CD4-positive, alpha-beta memory T cell (primary cell): ENCODE measurements at regions not wholly inside any gene's neighbourhood (a gene's known extent, or its start where the extent isn't known, plus 50 kb on each side); places are given as distances from the start of the nearest gene placed in this dataset.

Experiments
- CTCF ChIA-PET: fragments of 350-600 bp; sonication (Branson Sonifier 250); formaldehyde crosslinking; loops from one replicate; lab custom pipeline; 2021; ENCODE audit warnings: inconsistent platforms; ENCODE audit not compliant: partially characterized antibody; lab: Charles Lee
- POLR2A ChIA-PET: fragments of 350-600 bp; sonication (Branson Sonifier 250); formaldehyde crosslinking; loops from one replicate; lab custom pipeline; 2021; ENCODE audit not compliant: partially characterized antibody; lab: Charles Lee
- DNase-seq, 5 donors: peaks; one replicate each; pipeline versions ENCODE4 v3.0.0 to v3.0.0-alpha.2; 2020 to 2022; ENCODE audit warnings: mixed read lengths in 1 of 5
- H3K27ac ChIP-seq: one replicate; pipeline ENCODE4 v1.7.0; 2013; ENCODE audit warnings: low read depth, low read length
- H3K27me3 ChIP-seq: 2 replicates; pipeline ENCODE4 v1.7.0; 2013; ENCODE audit warnings: mild to moderate bottlenecking, low read length, moderate library complexity; ENCODE audit not compliant: insufficient read depth
- H3K36me3 ChIP-seq: 2 replicates; pipeline ENCODE4 v1.7.0; 2013; ENCODE audit warnings: mild to moderate bottlenecking, low read length, moderate library complexity; ENCODE audit not compliant: insufficient read depth
- H3K4me1 ChIP-seq: 2 replicates; pipeline ENCODE4 v1.7.0; 2013; ENCODE audit warnings: mild to moderate bottlenecking, low read length, moderate library complexity; ENCODE audit not compliant: insufficient read depth
- H3K4me3 ChIP-seq, 2 donors: one replicate each; pipeline ENCODE4 v1.7.0; 2013; ENCODE audit warnings: low read length in 2 of 2, mild to moderate bottlenecking in 1 of 2
- H3K9me3 ChIP-seq, 2 donors: one replicate each; pipeline ENCODE4 v1.7.0; 2013; ENCODE audit warnings: low read length in 2 of 2, control low read depth in 1 of 2; ENCODE audit not compliant: control insufficient read depth in 1 of 2
- H3K27ac Mint-ChIP-seq, 7 donors: one replicate each; pipeline ENCODE4 v1.8.0; 2020 to 2021; ENCODE audit warnings: mixed read lengths in 7 of 7, mild to moderate bottlenecking in 6 of 7, inconsistent platforms in 3 of 7, moderate library complexity in 3 of 7
- H3K27me3 Mint-ChIP-seq, 2 donors: one replicate each; pipeline ENCODE4 v1.8.0; 2020 to 2021; ENCODE audit warnings: mixed read lengths in 2 of 2
- H3K36me3 Mint-ChIP-seq, 2 donors: one replicate each; pipeline ENCODE4 v1.8.0; 2020 to 2021; ENCODE audit warnings: mixed read lengths in 2 of 2, inconsistent platforms in 1 of 2, mild to moderate bottlenecking in 1 of 2
- H3K4me1 Mint-ChIP-seq, 4 donors: one replicate each; pipeline ENCODE4 v1.8.0; 2020 to 2021; ENCODE audit warnings: mixed read lengths in 4 of 4, mild to moderate bottlenecking in 1 of 4
- H3K4me3 Mint-ChIP-seq, 8 donors: one replicate each; pipeline ENCODE4 v1.8.0; 2020 to 2021; ENCODE audit warnings: mixed read lengths in 8 of 8, mild to moderate bottlenecking in 7 of 8, moderate library complexity in 6 of 8, inconsistent platforms in 3 of 8
- H3K9me3 Mint-ChIP-seq, 8 donors: one replicate each; pipeline ENCODE4 v1.8.0; 2020 to 2021; ENCODE audit warnings: mixed read lengths in 8 of 8, mild to moderate bottlenecking in 5 of 8, inconsistent platforms in 3 of 8, moderate library complexity in 1 of 8
- intact Hi-C: fragments of 100-400 bp; cut with micrococcal nuclease; formaldehyde crosslinking; loops from one replicate; pipeline ENCODE4 v1.15.1; 2023

GRCh38 chr6:1080453-1081337, 231.2 kb upstream of the FOXQ1 start:
- POLR2A ChIA-PET: no interaction called here
- H3K9me3 ChIP-seq: no peaks in the 10 kb centered on the region
- no peaks in the 10 kb centered on the region for H3K36me3 ChIP-seq
- H3K27ac ChIP-seq: no peak overlapping the region
- Mint-ChIP-seq H3K4me3 (no peak overlapping the region), H3K27ac (no peak overlapping the region), H3K27me3 (peaks cover 1 to 7% of the 10 kb centered on the region in 2 donors), H3K36me3 (no peaks in the 10 kb centered on the region), H3K4me1 (no peaks in the 10 kb centered on the region), H3K9me3 (no peaks in the 10 kb centered on the region)
- intact Hi-C loops: no loop called here
- DNase-seq: no peak
- CTCF ChIA-PET: no interaction called here
- no peaks in the 10 kb centered on the region for H3K27me3 ChIP-seq
- no peaks in the 10 kb centered on the region for H3K4me1 ChIP-seq
- no peak overlapping the region for H3K4me3 ChIP-seq

DNA sequence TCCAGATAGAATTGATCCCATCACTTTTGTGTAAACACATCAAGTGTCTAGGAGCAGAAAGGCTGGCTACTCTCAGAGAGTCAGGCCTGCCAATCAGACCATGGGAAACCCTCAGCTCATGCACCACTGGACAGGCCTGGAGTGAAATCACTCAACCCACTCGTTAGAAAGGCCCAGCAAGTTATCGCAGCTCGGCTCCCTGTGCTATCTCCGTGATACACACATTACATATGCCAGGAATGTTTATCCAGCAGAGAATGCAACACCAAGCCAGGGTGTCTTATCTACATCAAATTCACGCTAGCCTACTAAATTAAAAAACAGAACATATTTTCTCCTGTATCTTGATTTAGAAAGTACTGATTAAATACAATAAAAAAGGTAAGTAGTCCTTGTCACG, 232.4 kb upstream of the FOXQ1 start:
- intact Hi-C loops: no loop called here
- Histone ChIP-seq H3K36me3 (no peaks in the 10 kb centered on the region), H3K4me3 (no peak overlapping the region), H3K27ac (no peak overlapping the region), H3K27me3 (no peaks in the 10 kb centered on the region), H3K9me3 (no peaks in the 10 kb centered on the region), H3K4me1 (no peaks in the 10 kb centered on the region)
- peaks cover 1 to 6% of the 10 kb centered on the region in 2 donors for H3K27me3 Mint-ChIP-seq
- no peaks in the 10 kb centered on the region for H3K36me3 Mint-ChIP-seq
- POLR2A ChIA-PET: no interaction called here
- H3K27ac Mint-ChIP-seq: no peak overlapping the region
- H3K4me1 Mint-ChIP-seq: no peaks in the 10 kb centered on the region
- no peak for DNase-seq
- H3K9me3 Mint-ChIP-seq: no peaks in the 10 kb centered on the region
- CTCF ChIA-PET: no interaction called here
- no peak overlapping the region for H3K4me3 Mint-ChIP-seq

- no peaks in the 10 kb centered on the region for H3K27me3 ChIP-seq
- ChIA-PET POLR2A (no interaction called here), CTCF (no interaction called here)
- no peak overlapping the region for H3K4me3 ChIP-seq
- intact Hi-C loops: no loop called here
- Mint-ChIP-seq H3K4me3 (peak overlapping the region in 1 of 8 donors; percentile 59), H3K27ac (peak overlapping the region in 1 of 7 donors; percentile 29), H3K9me3 (no peaks in the 10 kb centered on the region), H3K27me3 (peaks cover 3 to 8% of the 10 kb centered on the region in 2 donors), H3K4me1 (no peaks in the 10 kb centered on the region), H3K36me3 (no peaks in the 10 kb centered on the region)
- H3K4me1 ChIP-seq: no peaks in the 10 kb centered on the region
- no peaks in the 10 kb centered on the region for H3K36me3 ChIP-seq
- no peak overlapping the region for H3K27ac ChIP-seq
- no peaks in the 10 kb centered on the region for H3K9me3 ChIP-seq
- no peak for DNase-seq
Measured at GRCh38 chr6:1077478-1078416, 234.2 kb upstream of the FOXQ1 start.

DNA sequence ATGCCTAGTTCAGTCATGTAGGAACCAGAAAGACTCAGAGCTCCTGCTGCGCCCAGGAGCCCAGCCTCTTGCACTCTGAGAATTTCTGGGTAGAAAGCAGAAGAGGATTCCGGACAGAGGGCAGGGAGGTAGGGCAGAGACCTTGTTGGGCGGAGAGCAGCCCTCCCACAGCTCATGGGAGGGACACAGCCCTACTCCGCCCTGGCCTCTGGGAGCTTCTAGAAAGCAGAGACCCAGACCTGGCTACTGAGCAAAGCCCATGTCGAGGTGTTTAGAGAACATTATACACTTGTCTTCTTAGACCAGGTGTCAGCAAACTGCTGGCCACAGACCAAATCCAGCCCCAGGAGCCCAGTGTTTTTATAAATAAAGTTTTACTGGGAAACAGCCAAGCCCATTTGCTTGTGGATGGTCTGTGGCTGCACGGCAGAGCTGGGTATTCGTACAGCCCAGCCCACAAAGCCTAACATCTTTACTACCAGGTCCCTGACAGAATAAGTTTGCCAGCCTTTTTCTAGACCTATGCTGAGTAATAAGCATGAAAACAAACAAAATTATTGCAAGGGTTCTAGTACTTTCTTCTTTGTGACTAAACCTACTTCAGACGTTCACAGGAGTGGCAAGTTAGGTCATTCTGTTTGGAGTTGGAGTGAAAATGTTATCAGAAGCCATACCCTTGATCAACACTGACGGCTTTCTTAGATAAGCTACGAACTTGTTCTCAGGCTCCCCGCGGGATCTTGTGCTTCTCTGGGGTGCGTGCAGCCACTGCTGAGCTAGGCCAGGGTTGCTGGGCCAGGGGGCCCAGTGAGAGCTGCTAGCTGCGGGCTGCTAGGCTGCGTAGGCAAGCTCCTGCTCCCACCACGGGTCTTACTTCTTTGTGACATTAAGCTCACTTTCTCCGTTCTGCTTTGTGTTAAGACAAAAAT, 235.1 kb upstream of the FOXQ1 start:
- Mint-ChIP-seq H3K4me3 (no peak overlapping the region), H3K27ac (no peak overlapping the region), H3K27me3 (peaks cover 3 to 8% of the 10 kb centered on the region in 2 donors), H3K4me1 (no peaks in the 10 kb centered on the region), H3K36me3 (no peaks in the 10 kb centered on the region), H3K9me3 (no peaks in the 10 kb centered on the region)
- no peak for DNase-seq
- peaks cover 2% of the 10 kb centered on the region for H3K27me3 ChIP-seq
- H3K4me3 ChIP-seq: no peak overlapping the region
- no peaks in the 10 kb centered on the region for H3K9me3 ChIP-seq
- H3K27ac ChIP-seq: no peak overlapping the region
- ChIA-PET CTCF (no interaction called here), POLR2A (no interaction called here)
- intact Hi-C loops: no loop called here
- no peaks in the 10 kb centered on the region for H3K36me3 ChIP-seq
- no peaks in the 10 kb centered on the region for H3K4me1 ChIP-seq

DNA sequence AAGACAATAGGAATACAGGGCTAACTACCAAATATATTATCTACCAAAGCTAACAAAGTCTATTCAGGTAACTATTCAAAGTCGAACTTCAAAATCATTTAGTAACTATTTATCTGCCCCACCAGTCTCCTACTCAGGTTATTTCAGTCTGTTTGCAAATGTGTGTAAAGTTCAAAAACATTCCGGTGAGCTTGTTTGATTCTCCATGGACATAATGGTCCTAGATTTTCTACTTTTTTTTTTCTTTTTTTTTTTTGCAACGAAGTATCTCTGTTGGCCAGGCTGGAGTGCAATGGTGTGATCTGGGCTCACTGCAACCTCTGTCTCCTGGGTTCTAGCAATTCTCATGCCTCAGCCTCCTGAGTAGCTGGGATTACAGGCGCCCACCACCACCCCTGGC, 236.0 kb upstream of the FOXQ1 start:
- H3K4me1 ChIP-seq: no peaks in the 10 kb centered on the region
- Mint-ChIP-seq H3K9me3 (no peaks in the 10 kb centered on the region), H3K36me3 (no peaks in the 10 kb centered on the region), H3K4me1 (no peaks in the 10 kb centered on the region), H3K27ac (no peak overlapping the region), H3K4me3 (no peak overlapping the region), H3K27me3 (peaks cover 3 to 8% of the 10 kb centered on the region in 2 donors)
- H3K27me3 ChIP-seq: peaks cover 7% of the 10 kb centered on the region
- H3K36me3 ChIP-seq: no peaks in the 10 kb centered on the region
- H3K4me3 ChIP-seq: no peak overlapping the region
- intact Hi-C loops: no loop called here
- no peaks in the 10 kb centered on the region for H3K9me3 ChIP-seq
- DNase-seq: no peak
- CTCF ChIA-PET: no interaction called here
- POLR2A ChIA-PET: no interaction called here
- H3K27ac ChIP-seq: no peak overlapping the region

DNA sequence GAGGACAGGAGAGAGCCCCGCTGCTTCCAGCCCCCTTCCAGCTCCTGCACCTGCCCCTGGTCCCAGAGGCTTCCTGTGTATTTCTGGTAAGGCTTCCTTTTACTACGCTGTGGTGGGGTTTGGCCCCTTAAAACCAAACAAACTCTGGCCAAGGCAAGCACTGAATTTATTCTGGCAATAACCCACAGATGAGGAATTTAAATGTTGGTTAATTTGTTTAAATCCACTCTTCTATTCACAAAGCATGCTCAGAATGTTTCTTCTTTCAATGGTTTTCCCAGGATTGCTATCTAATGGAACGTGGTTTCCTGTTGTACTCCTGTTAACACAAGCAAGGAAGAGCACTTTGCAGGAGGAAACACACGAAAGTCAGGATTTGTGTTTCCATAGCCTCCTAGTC, 236.5 kb upstream of the FOXQ1 start:
- Mint-ChIP-seq H3K9me3 (no peaks in the 10 kb centered on the region), H3K27ac (no peak overlapping the region), H3K4me1 (no peaks in the 10 kb centered on the region), H3K36me3 (no peaks in the 10 kb centered on the region), H3K27me3 (peaks cover 3 to 11% of the 10 kb centered on the region in 2 donors), H3K4me3 (no peak overlapping the region)
- H3K9me3 ChIP-seq: no peaks in the 10 kb centered on the region
- intact Hi-C loops: no loop called here
- H3K36me3 ChIP-seq: no peaks in the 10 kb centered on the region
- DNase-seq: no peak
- H3K27ac ChIP-seq: no peak overlapping the region
- H3K4me3 ChIP-seq: no peak overlapping the region
- ChIA-PET POLR2A (no interaction called here), CTCF (no interaction called here)
- no peaks in the 10 kb centered on the region for H3K4me1 ChIP-seq
- peaks cover 7% of the 10 kb centered on the region for H3K27me3 ChIP-seq
